Right lobe of liver (tissue), 4 donors: ENCODE measurements at regions not wholly inside any gene's neighbourhood (a gene's known extent, or its start where the extent isn't known, plus 50 kb on each side); places are given as distances from the start of the nearest gene placed in this dataset.

ENCODE experiments used
- CTCF ChIP-seq, 4 donors: fragments of 200-600 bp in 3 of 4; fragments of 450-650 bp in 1 of 4; IDR thresholded peaks; one replicate each; pipeline versions ENCODE4 v1.5.1 to v1.8.0; 2016 to 2022; ENCODE audit warnings: antibody characterized with exemption in 4 of 4, mild to moderate bottlenecking in 2 of 4
- POLR2A ChIP-seq: fragments of 450-650 bp; IDR thresholded peaks from one replicate; pipeline ENCODE4 v1.6.1; 2017; ENCODE audit warnings: antibody characterized with exemption, mild to moderate bottlenecking
- donor health status: DM: no; HTN: no; CAD: no.
- donor health status: DM: no; HTN: no; CAD: no.
- donor health status: DM: no; HTN: yes; CAD: no.

GRCh38 chr16:18049547-18050133 lies 286.9 kb downstream of the NPIPA8 start:
- TF ChIP-seq CTCF (IDR thresholded peaks at IDR 0.05), result no peak
- TF ChIP-seq POLR2A, result no peak
